Hepatocyte (in vitro differentiated cells): ENCODE measurements at regions not wholly inside any gene's neighbourhood (a gene's known extent, or its start where the extent isn't known, plus 50 kb on each side); places are given as distances from the start of the nearest gene placed in this dataset.

Experiments
- CTCF ChIP-seq: fragments of 200-600 bp; sonication (generic); IDR thresholded peaks from 2 replicates; pipeline ENCODE4 v1.5.1; 2016; ENCODE audit warnings: antibody characterized with exemption, mild to moderate bottlenecking; ENCODE audit not compliant: poor library complexity
- EZH2phosphoT487 ChIP-seq: fragments of 200-600 bp; sonication (generic); IDR thresholded peaks from one replicate; pipeline ENCODE4 v1.6.1; 2018; ENCODE audit warnings: antibody characterized with exemption, mild to moderate bottlenecking, low read depth, moderate library complexity; ENCODE audit not compliant: unreplicated experiment, severe bottlenecking

GRCh38 chr12:105464406-105464805, 133.9 kb downstream of the C12orf75 start:
- TF ChIP-seq CTCF = no peak
- TF ChIP-seq EZH2phosphoT487 = no peak
